ENCODE measurements at regions not wholly inside any gene's neighbourhood (a gene's known extent, or its start where the extent isn't known, plus 50 kb on each side); places are given as distances from the start of the nearest gene placed in this dataset.

DNA sequence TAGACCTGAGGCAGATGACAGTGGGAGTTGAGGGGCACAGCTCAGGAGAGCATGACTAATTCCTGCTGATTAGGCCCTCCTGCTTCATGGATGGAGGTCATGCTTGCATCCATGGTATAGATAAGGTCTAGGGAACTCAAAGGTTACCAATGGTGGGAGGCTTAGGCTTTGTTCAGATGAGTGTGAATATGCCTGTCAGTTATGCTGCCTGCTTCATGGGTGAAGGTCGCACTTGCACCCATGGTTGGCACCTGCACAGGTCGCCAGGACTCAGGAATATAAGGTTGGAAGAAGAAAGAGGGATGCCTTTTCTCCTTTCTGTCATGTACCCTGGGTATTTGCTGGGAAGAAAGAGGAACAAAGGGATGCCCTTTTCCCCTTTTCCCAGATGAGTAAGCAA lies 53.4 kb upstream of the GJB6 start:
- peaks cover 0 to 28% of the 10 kb centered on the region in 2 donors for H3K9me3 ChIP-seq
- H3K27ac ChIP-seq: no peak overlapping the region
- TF ChIP-seq POLR2A (IDR thresholded peaks at IDR 0.05): no peak
- TF ChIP-seq, protein P1, sequence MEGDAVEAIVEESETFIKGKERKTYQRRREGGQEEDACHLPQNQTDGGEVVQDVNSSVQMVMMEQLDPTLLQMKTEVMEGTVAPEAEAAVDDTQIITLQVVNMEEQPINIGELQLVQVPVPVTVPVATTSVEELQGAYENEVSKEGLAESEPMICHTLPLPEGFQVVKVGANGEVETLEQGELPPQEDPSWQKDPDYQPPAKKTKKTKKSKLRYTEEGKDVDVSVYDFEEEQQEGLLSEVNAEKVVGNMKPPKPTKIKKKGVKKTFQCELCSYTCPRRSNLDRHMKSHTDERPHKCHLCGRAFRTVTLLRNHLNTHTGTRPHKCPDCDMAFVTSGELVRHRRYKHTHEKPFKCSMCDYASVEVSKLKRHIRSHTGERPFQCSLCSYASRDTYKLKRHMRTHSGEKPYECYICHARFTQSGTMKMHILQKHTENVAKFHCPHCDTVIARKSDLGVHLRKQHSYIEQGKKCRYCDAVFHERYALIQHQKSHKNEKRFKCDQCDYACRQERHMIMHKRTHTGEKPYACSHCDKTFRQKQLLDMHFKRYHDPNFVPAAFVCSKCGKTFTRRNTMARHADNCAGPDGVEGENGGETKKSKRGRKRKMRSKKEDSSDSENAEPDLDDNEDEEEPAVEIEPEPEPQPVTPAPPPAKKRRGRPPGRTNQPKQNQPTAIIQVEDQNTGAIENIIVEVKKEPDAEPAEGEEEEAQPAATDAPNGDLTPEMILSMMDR (IDR thresholded peaks at IDR 0.05): no peak
- intact Hi-C loops (cut with DNase I; ENCODE audit: low total_unique reads): no loop called here
- H3K4me1 ChIP-seq: no peaks in the 10 kb centered on the region
- no peaks in the 10 kb centered on the region for H3K36me3 ChIP-seq
- no peak overlapping the region for H3K4me3 ChIP-seq
- no peak for DNase-seq
- H3K27me3 ChIP-seq: no peaks in the 10 kb centered on the region

Data from uterus (tissue), 3 donors.